ENCODE measurements at regions not wholly inside any gene's neighbourhood (a gene's known extent, or its start where the extent isn't known, plus 50 kb on each side); places are given as distances from the start of the nearest gene placed in this dataset.

DNA sequence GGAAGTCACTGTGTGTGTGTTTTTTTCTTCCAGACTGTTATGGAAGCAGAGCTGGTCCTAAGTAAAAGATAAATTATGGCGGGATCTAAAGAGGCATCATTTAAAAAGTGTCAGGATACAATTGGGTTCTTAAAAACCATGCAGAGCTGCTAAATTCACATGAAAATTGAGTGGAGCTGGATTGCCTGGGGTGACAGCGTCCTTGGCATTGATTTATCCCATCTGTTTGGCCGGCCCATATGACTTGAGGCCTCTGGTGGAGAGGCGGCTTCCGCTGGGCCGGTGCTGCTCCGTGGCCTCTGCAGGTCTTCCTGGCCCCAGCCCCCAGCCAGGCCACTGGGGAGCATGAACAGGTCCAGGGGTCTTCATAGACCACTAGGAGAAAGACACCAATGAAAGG, 165.5 kb downstream of the GLI2 start:
- Histone ChIP-seq H3K36me3 (ENCODE audit: control insufficient read depth, insufficient read depth, low read length) (no peaks in the 10 kb centered on the region), H3K27me3 (ENCODE audit: control insufficient read depth, insufficient read depth, low read length) (no peaks in the 10 kb centered on the region), H3K4me3 (ENCODE audit: low read depth, low read length) (no peak overlapping the region)
- DNase-seq (ENCODE audit: low read depth): no peak
- TF ChIP-seq, protein P1, sequence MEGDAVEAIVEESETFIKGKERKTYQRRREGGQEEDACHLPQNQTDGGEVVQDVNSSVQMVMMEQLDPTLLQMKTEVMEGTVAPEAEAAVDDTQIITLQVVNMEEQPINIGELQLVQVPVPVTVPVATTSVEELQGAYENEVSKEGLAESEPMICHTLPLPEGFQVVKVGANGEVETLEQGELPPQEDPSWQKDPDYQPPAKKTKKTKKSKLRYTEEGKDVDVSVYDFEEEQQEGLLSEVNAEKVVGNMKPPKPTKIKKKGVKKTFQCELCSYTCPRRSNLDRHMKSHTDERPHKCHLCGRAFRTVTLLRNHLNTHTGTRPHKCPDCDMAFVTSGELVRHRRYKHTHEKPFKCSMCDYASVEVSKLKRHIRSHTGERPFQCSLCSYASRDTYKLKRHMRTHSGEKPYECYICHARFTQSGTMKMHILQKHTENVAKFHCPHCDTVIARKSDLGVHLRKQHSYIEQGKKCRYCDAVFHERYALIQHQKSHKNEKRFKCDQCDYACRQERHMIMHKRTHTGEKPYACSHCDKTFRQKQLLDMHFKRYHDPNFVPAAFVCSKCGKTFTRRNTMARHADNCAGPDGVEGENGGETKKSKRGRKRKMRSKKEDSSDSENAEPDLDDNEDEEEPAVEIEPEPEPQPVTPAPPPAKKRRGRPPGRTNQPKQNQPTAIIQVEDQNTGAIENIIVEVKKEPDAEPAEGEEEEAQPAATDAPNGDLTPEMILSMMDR (IDR thresholded peaks at IDR 0.05; ENCODE audit: insufficient read depth, low read length, poor library complexity, severe bottlenecking): no peak

DNA sequence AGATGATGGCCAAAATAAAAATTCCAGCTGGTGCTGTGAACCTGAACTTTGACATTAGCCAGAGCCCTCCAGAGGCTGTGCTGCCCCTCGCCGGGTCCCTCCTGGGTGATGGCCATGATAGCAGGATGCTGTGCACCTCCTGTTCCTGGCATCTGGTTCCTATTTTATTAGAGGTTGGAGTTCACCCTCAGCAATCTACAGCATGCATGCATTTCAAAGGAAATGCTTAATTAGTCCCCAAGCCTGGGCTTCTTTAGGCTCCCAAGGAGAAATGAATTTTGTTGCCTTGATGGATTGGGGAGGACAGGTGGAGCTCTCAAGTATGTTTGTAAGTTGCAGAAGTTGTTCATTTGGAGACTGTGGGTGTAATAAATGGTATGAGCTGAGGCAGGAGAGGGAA, 166.9 kb downstream of the GLI2 start:
- TF ChIP-seq, protein P1 (IDR thresholded peaks at IDR 0.05; ENCODE audit: insufficient read depth, low read length, poor library complexity, severe bottlenecking): no peak
- Histone ChIP-seq H3K27me3 (ENCODE audit: control insufficient read depth, insufficient read depth, low read length) (no peaks in the 10 kb centered on the region), H3K36me3 (ENCODE audit: control insufficient read depth, insufficient read depth, low read length) (no peaks in the 10 kb centered on the region), H3K4me3 (ENCODE audit: low read depth, low read length) (no peak overlapping the region)
- no peak for DNase-seq (ENCODE audit: low read depth)

DNA sequence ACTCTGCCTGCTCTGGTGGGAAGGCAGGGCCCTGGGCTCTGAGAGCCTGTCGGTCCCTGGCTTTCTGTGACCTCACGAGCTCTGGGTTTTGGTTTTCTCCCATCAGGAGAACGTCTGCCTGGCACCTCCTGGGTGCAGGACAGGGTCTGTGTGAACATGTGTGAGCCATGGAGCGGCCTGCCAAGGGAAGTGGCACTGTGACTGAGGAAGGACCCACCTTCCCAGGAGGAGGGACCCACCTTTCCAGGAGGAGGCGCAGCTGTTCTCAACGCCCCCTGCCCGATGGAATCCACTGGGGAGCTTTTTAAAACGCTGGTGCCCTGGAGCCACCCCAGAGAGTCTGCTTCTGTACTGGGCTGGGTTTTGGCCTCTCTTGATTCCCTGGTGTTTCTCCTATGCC, 168.7 kb downstream of the GLI2 start:
- Histone ChIP-seq H3K4me3 (ENCODE audit: low read depth, low read length) (no peak overlapping the region), H3K36me3 (ENCODE audit: control insufficient read depth, insufficient read depth, low read length) (no peaks in the 10 kb centered on the region), H3K27me3 (ENCODE audit: control insufficient read depth, insufficient read depth, low read length) (no peaks in the 10 kb centered on the region)
- TF ChIP-seq, protein P1 (IDR thresholded peaks at IDR 0.05; ENCODE audit: insufficient read depth, low read length, poor library complexity, severe bottlenecking): no peak
- DNase-seq (ENCODE audit: low read depth): no peak

DNA sequence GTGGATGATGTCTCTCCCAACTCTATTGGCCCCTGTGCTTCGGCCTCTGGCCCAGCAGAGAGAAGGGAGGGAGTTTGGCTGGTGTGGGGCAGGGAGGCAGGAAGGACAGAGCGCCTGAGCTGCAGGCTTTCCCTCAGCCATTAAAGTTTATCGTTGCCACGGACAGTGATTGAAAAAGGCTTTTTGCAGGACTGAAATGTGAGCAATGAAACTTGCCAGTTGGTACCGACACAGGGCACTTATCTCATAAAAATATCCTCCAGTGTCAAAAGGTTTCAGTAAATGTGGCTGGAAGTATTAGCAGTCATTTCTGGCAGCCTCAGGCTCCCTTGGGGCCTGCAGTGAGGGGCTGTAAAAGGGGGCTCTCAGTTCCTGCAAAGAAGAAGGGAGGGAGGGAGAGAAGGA, 169.2 kb downstream of the GLI2 start:
- Histone ChIP-seq H3K4me3 (ENCODE audit: low read depth, low read length) (no peak overlapping the region), H3K36me3 (ENCODE audit: control insufficient read depth, insufficient read depth, low read length) (no peaks in the 10 kb centered on the region), H3K27me3 (ENCODE audit: control insufficient read depth, insufficient read depth, low read length) (no peaks in the 10 kb centered on the region)
- no peak for DNase-seq (ENCODE audit: low read depth)
- TF ChIP-seq, protein P1 (IDR thresholded peaks at IDR 0.05; ENCODE audit: insufficient read depth, low read length, poor library complexity, severe bottlenecking): no peak

DNA sequence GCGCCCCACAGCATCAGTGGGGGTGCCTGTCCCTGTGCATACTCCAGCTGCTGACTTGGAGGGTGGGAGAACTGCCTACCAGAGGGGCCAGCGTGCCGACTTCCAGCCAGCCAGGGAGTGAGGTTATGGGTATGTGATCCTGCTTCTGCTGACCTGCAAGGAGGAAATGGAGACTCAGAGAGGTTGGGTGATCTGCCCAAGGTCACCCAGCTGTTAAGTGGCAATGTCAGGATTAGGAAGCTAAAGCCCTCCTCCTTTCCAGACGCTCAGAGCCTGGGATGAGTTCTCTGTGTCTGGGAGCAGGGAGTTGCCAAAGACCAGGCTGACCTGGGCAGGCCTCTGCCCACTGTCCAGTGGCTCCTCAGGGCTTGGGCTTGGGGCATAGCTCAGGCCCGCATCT, 169.6 kb downstream of the GLI2 start:
- TF ChIP-seq, protein P1 (IDR thresholded peaks at IDR 0.05; ENCODE audit: insufficient read depth, low read length, poor library complexity, severe bottlenecking): no peak
- no peak for DNase-seq (ENCODE audit: low read depth)
- no peaks in the 10 kb centered on the region for H3K27me3 ChIP-seq (ENCODE audit: control insufficient read depth, insufficient read depth, low read length)
- no peak overlapping the region for H3K4me3 ChIP-seq (ENCODE audit: low read depth, low read length)
- H3K36me3 ChIP-seq (ENCODE audit: control insufficient read depth, insufficient read depth, low read length): no peaks in the 10 kb centered on the region

DNA sequence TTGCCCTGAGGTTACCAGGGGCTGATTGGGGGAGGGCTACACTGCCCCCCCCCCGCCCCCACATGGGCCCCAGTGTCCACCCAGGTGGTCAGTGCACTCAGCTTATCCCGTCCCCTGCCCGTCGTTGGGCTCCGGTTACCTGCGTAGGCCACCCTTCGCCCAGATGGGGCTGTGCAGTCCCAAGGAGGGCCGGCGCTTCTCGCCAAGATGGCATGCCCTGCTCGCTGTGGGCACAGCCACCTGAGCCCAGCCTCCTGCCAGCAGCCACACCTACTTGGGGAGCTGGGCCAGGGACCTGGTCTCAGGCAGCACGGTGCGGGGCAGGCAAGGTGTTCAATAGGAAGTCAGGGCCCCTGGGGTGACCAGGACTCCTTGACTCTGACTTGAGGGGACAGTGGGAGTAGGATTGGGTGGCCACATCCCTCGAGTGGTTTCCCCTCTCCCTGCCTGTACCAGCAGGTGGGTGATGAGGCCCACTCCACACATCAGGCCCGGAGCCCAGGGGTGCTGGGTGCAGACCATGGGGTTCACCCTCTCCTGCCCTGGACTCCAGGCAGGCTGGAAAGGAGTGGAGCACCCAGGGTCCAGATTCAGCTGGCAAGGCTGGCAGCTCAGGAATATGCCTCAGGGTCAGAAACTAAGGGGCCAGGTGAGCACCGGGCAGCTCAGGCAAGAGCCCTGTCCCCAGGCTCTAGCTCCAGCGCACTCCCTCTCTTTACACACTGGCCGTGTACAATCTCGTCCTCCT, 170.3 kb downstream of the GLI2 start:
- Histone ChIP-seq H3K4me3 (ENCODE audit: low read depth, low read length) (no peak overlapping the region), H3K36me3 (ENCODE audit: control insufficient read depth, insufficient read depth, low read length) (no peaks in the 10 kb centered on the region), H3K27me3 (ENCODE audit: control insufficient read depth, insufficient read depth, low read length) (no peaks in the 10 kb centered on the region)
- no peak for DNase-seq (ENCODE audit: low read depth)
- TF ChIP-seq, protein P1 (IDR thresholded peaks at IDR 0.05; ENCODE audit: insufficient read depth, low read length, poor library complexity, severe bottlenecking): no peak

Measured in kidney epithelial cell (primary cell).